ENCODE measurements at regions not wholly inside any gene's neighbourhood (a gene's known extent, or its start where the extent isn't known, plus 50 kb on each side); places are given as distances from the start of the nearest gene placed in this dataset.

DNA sequence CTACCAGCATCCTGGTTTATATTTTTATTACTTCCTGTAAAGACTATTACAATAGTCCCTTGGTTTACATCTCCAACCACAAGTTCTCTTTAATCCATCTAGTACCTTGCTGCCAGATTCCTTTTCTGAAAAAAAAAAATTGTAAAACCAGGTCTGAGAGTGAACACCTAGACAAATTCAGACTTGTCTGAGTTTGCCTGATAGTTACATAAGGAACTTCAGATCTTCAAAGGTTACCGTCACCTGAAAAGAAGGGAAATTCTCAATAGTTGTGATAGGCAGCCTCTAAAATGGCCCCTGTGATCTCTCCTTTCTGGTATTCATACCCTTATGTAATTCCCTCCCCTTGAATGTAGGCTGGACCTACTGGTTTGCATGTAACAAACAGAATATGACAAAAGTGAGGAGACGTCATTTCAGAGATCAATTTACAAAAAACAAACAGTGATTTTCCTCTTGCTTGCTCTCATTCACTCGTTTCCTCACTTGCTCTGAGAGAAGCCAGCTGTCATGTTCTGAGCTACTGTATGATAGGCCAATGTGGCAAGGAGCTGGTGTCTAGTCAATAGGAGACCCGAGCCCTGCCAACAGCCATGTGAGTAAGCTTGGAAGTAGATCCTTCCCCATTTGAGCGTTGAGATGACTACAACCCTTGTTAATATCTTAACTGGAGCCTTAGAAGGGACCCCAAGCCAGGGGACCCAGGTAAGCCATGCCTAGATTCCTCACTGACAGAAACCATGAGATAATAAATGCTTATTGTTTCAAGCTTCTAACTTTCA lies 110.9 kb upstream of the LSM8 start:
- DNase-seq = no peak
- H3K4me3 ChIP-seq = no peak overlapping the region
- intact Hi-C loops (cut with DNase I; ENCODE audit: low total_unique reads) (no loop called here), in situ Hi-C loops (cut with MboI; ENCODE audit: low pct_ligation_motif_present in 1 of 4, low pct_unique_long_range_greater_than_20kb in 1 of 4, low sequenced_read_pairs in 3 of 4) (no loop called here)
- H3K4me1 ChIP-seq = no peaks in the 10 kb centered on the region
- H3K36me3 ChIP-seq = no peaks in the 10 kb centered on the region
- 52 to 53% methylated on average over 2 to 5 of the region's 5 CpGs for WGBS, 2 donors (ENCODE audit: low coverage in 1 of 2)
- TF ChIP-seq POLR2A (IDR thresholded peaks at IDR 0.05) (no peak), EP300 (IDR thresholded peaks at IDR 0.05; ENCODE audit: low read depth) (no peak), POLR2AphosphoS5 (IDR thresholded peaks at IDR 0.05) (no peak)
- TF ChIP-seq, protein P1, sequence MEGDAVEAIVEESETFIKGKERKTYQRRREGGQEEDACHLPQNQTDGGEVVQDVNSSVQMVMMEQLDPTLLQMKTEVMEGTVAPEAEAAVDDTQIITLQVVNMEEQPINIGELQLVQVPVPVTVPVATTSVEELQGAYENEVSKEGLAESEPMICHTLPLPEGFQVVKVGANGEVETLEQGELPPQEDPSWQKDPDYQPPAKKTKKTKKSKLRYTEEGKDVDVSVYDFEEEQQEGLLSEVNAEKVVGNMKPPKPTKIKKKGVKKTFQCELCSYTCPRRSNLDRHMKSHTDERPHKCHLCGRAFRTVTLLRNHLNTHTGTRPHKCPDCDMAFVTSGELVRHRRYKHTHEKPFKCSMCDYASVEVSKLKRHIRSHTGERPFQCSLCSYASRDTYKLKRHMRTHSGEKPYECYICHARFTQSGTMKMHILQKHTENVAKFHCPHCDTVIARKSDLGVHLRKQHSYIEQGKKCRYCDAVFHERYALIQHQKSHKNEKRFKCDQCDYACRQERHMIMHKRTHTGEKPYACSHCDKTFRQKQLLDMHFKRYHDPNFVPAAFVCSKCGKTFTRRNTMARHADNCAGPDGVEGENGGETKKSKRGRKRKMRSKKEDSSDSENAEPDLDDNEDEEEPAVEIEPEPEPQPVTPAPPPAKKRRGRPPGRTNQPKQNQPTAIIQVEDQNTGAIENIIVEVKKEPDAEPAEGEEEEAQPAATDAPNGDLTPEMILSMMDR (IDR thresholded peaks at IDR 0.05) = no peak
- H3K27ac ChIP-seq = no peak overlapping the region
- H3K27me3 ChIP-seq = no peaks in the 10 kb centered on the region
- H3K9me3 ChIP-seq = no peaks in the 10 kb centered on the region

DNA sequence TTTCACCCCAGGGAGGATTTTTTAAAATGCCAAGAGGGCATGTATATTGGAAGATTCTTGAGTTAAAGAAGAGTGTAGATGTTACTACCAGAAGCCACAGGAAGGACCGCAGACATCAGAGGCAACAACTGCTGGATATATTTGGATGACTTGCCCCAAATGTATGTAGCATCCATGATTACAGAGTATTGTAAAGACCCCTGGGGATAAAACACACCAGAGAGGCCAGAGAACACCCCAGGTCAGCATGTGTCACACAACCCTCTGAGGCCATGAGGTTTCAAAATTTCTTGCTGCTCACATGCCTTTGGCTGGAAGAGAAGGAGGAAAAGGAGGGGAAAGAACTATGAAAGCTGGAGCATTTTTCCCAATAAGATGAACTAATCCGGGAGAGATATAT lies 108.0 kb upstream of the LSM8 start:
- Histone ChIP-seq H3K4me3 (no peak overlapping the region), H3K4me1 (no peaks in the 10 kb centered on the region), H3K27me3 (no peaks in the 10 kb centered on the region), H3K9me3 (no peaks in the 10 kb centered on the region), H3K27ac (no peak overlapping the region), H3K36me3 (no peaks in the 10 kb centered on the region)
- TF ChIP-seq POLR2AphosphoS5 (IDR thresholded peaks at IDR 0.05) (no peak), POLR2A (IDR thresholded peaks at IDR 0.05) (no peak), EP300 (IDR thresholded peaks at IDR 0.05; ENCODE audit: low read depth) (no peak)
- TF ChIP-seq, protein P1 (IDR thresholded peaks at IDR 0.05) = no peak
- intact Hi-C loops (cut with DNase I; ENCODE audit: low total_unique reads) (no loop called here), in situ Hi-C loops (cut with MboI; ENCODE audit: low pct_ligation_motif_present in 1 of 4, low pct_unique_long_range_greater_than_20kb in 1 of 4, low sequenced_read_pairs in 3 of 4) (no loop called here)
- DNase-seq = no peak
- 81 to 86% methylated on average over 2 of the region's 2 CpGs for WGBS, 2 donors (ENCODE audit: low coverage in 1 of 2)

DNA sequence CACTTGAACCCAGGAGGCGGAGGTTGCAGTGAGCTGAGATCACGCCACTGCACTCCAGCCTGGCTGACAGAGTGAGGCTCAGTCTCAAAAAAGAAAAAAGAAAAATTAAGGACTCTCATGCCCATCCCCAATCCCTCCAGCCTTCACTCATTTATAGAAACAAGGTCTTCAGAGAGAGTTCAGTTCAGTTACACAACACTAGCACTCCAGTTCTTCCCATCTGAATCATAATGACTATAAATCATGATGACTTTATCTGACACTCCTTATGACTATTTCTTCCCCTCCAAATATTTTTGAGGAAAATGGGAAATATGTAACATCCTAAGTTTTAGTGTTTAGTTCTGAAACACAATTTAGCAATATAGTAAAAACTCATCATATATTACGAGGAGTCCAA lies 107.4 kb upstream of the LSM8 start:
- intact Hi-C loops (cut with DNase I; ENCODE audit: low total_unique reads) = no loop called here
- DNase-seq = no peak
- Histone ChIP-seq H3K4me3 (no peak overlapping the region), H3K27me3 (no peaks in the 10 kb centered on the region), H3K4me1 (no peaks in the 10 kb centered on the region), H3K36me3 (no peaks in the 10 kb centered on the region), H3K9me3 (no peaks in the 10 kb centered on the region), H3K27ac (no peak overlapping the region)
- in situ Hi-C loops (cut with MboI; ENCODE audit: low pct_ligation_motif_present in 1 of 4, low pct_unique_long_range_greater_than_20kb in 1 of 4, low sequenced_read_pairs in 3 of 4) = no loop called here
- WGBS, 2 donors (ENCODE audit: low coverage in 1 of 2) = 95 to 100% methylated on average over 1 to 3 of the region's 3 CpGs
- TF ChIP-seq EP300 (IDR thresholded peaks at IDR 0.05; ENCODE audit: low read depth) = no peak
- TF ChIP-seq POLR2AphosphoS5 (IDR thresholded peaks at IDR 0.05) = no peak
- TF ChIP-seq POLR2A (IDR thresholded peaks at IDR 0.05) = no peak
- TF ChIP-seq, protein P1 (IDR thresholded peaks at IDR 0.05) = no peak

DNA sequence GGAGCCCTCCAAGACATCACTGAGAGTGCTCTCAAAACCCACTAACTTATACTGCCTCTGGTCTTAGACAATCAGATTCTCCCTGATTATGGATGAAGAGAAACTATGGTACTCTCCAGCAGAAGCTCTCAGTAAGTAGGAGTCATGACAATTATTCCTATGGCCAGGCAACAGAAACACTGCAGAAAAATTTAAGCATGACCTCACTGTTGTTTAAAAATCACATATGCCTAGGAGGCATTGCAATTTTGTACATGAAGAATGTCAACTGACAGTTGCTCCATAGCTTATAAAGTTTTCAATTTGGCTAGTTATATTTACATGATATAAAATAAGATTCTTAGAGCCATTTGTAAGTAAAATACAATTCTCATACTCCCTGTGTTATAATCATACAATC lies 105.9 kb upstream of the LSM8 start:
- Histone ChIP-seq H3K27me3 (no peaks in the 10 kb centered on the region), H3K9me3 (no peaks in the 10 kb centered on the region), H3K4me1 (no peaks in the 10 kb centered on the region), H3K36me3 (no peaks in the 10 kb centered on the region), H3K4me3 (no peak overlapping the region), H3K27ac (no peak overlapping the region)
- DNase-seq = no peak
- TF ChIP-seq POLR2A (IDR thresholded peaks at IDR 0.05) = no peak
- TF ChIP-seq, protein P1 (IDR thresholded peaks at IDR 0.05) = no peak
- intact Hi-C loops (cut with DNase I; ENCODE audit: low total_unique reads) (no loop called here), in situ Hi-C loops (cut with MboI; ENCODE audit: low pct_ligation_motif_present in 1 of 4, low pct_unique_long_range_greater_than_20kb in 1 of 4, low sequenced_read_pairs in 3 of 4) (no loop called here)
